Spleen (tissue), 11 donors: ENCODE measurements at regions not wholly inside any gene's neighbourhood (a gene's known extent, or its start where the extent isn't known, plus 50 kb on each side); places are given as distances from the start of the nearest gene placed in this dataset.

Source experiments
- DNase-seq: peaks from one replicate; pipeline ENCODE4 v3.0.0-alpha.2; 2020
- H3K27ac ChIP-seq, 8 donors: fragments of 200-600 bp; sonication (generic) in 7 of 8; 1 replicate in 4 of 8; 2 replicates in 4 of 8; pipeline versions ENCODE4 v1.5.0 to v1.8.0; 2016 to 2021; ENCODE audit warnings: inconsistent platforms in 4 of 8, mild to moderate bottlenecking in 4 of 8, moderate library complexity in 1 of 8
- H3K27me3 ChIP-seq, 7 donors: fragments of 200-600 bp; sonication (generic) in 6 of 7; replicated peaks in 1 of 7; 1 replicate in 4 of 7; 2 replicates in 3 of 7; pipeline versions ENCODE4 v1.5.0 to v1.8.0; 2016 to 2021; ENCODE audit warnings: inconsistent platforms in 3 of 7, mild to moderate bottlenecking in 1 of 7
- H3K36me3 ChIP-seq, 6 donors: fragments of 200-600 bp; sonication (generic) in 5 of 6; 1 replicate in 4 of 6; 2 replicates in 2 of 6; pipeline versions ENCODE4 v1.5.0 to v1.8.0; 2016 to 2021; ENCODE audit warnings: inconsistent platforms in 2 of 6
- H3K4me1 ChIP-seq, 6 donors: fragments of 200-600 bp; sonication (generic) in 5 of 6; 1 replicate in 3 of 6; 2 replicates in 3 of 6; pipeline versions ENCODE4 v1.5.0 to v1.8.0; 2016 to 2021; ENCODE audit warnings: inconsistent platforms in 3 of 6
- H3K4me3 ChIP-seq, 8 donors: fragments of 200-600 bp; sonication (generic) in 7 of 8; 1 replicate in 4 of 8; 2 replicates in 4 of 8; pipeline versions ENCODE4 v1.5.0 to v1.8.0; 2016 to 2021; ENCODE audit warnings: inconsistent platforms in 4 of 8, mild to moderate bottlenecking in 4 of 8, moderate library complexity in 2 of 8
- H3K9me3 ChIP-seq, 8 donors: fragments of 200-600 bp; sonication (generic) in 7 of 8; 1 replicate in 4 of 8; 2 replicates in 4 of 8; pipeline versions ENCODE4 v1.5.0 to v1.8.0; 2016 to 2021; ENCODE audit warnings: inconsistent platforms in 4 of 8
- CTCF ChIP-seq, 11 experiments: fragments of 200-600 bp in 7 of 11; fragments of 450-650 bp in 4 of 11; sonication (generic) in 4 of 11; IDR thresholded peaks in 8 of 11; conservative IDR thresholded peaks in 3 of 11; 1 replicate in 7 of 11; 2 replicates in 4 of 11; pipeline versions ENCODE4 v1.4.0 to v1.8.0; 2016 to 2021; ENCODE audit warnings: antibody characterized with exemption in 11 of 11, inconsistent platforms in 4 of 11, mild to moderate bottlenecking in 1 of 11
- POLR2A ChIP-seq, 3 donors: fragments of 450-650 bp; IDR thresholded peaks; one replicate each; pipeline ENCODE4 v1.5.1; 2017; ENCODE audit warnings: antibody characterized with exemption in 3 of 3, mild to moderate bottlenecking in 1 of 3
- POLR2AphosphoS5 ChIP-seq, 3 donors: sonication (generic); formaldehyde crosslinking; IDR thresholded peaks; one replicate each; pipeline ENCODE4 v1.5.1; 2017; ENCODE audit warnings: antibody characterized with exemption in 3 of 3
- WGBS, 5 donors: extraction: QIAGEN DNeasy Blood & Tissue Kit in 3 of 5; methylation state at CpG; one replicate each; pipeline versions ENCODE4 v1.1.5 to v1.1.7; 2013 to 2018; 5-methylcytosine and 5-hydroxymethylcytosine counted together
- intact Hi-C: fragments of 100-400 bp; cut with DNase I; formaldehyde crosslinking; loops from one replicate; pipeline ENCODE4 v1.15.0; 2023; ENCODE audit warnings: low total_unique reads
- donor health status: healthy with polysubstance abuse.
- donor health status: DM: no; HTN: no; CAD: no; lungs with moderate emphysema.
- donor health status: DM: no; HTN: no; CAD: no.
- donor health status: Bipolar disorder and iron deficiency.
- donor health status: healthy.
- donor health status: DM: no; HTN: no; CAD: no.
- donor health status: DM: yes; HTN: yes; CAD: no.

- Histone ChIP-seq H3K9me3 (no peaks in the 10 kb centered on the region), H3K36me3 (no peaks in the 10 kb centered on the region), H3K27ac (no peak overlapping the region), H3K4me1 (no peaks in the 10 kb centered on the region), H3K4me3 (no peak overlapping the region), H3K27me3 (no peaks in the 10 kb centered on the region)
- DNase-seq = no peak
- TF ChIP-seq POLR2AphosphoS5 (IDR thresholded peaks at IDR 0.05) (no peak), CTCF (IDR thresholded peaks at IDR 0.05 in 8 of 11, conservative IDR thresholded peaks at IDR 0.05 in 3 of 11) (no peak), POLR2A (IDR thresholded peaks at IDR 0.05) (no peak)
- intact Hi-C loops = no loop called here
- WGBS, 5 donors = 41 to 59% (median 47%) methylated on average over 3 of the region's 3 CpGs
Measured at GRCh38 chr3:83003917-83004316, 1242.5 kb upstream of the GBE1 start.

- H3K4me3 ChIP-seq = no peak overlapping the region
- DNase-seq = no peak
- no peaks in the 10 kb centered on the region for H3K36me3 ChIP-seq
- H3K4me1 ChIP-seq = no peaks in the 10 kb centered on the region
- H3K27ac ChIP-seq = no peak overlapping the region
- no peaks in the 10 kb centered on the region for H3K27me3 ChIP-seq
- TF ChIP-seq CTCF (IDR thresholded peaks at IDR 0.05 in 8 of 11, conservative IDR thresholded peaks at IDR 0.05 in 3 of 11) = no peak
- TF ChIP-seq POLR2AphosphoS5 (IDR thresholded peaks at IDR 0.05) = no peak
- no peak for TF ChIP-seq POLR2A (IDR thresholded peaks at IDR 0.05)
- WGBS, 5 donors = 40 to 51% (median 47%) methylated on average over 3 of the region's 3 CpGs
- peaks cover 0 to 2% (median 0%) of the 10 kb centered on the region in 8 donors for H3K9me3 ChIP-seq
- intact Hi-C loops = no loop called here
Measured at GRCh38 chr3:83002869-83003445, 1241.5 kb upstream of the GBE1 start.

- intact Hi-C loops = no loop called here
- H3K36me3 ChIP-seq = no peaks in the 10 kb centered on the region
- peaks cover 0 to 25% (median 12%) of the 10 kb centered on the region in 8 donors for H3K9me3 ChIP-seq
- TF ChIP-seq POLR2A (IDR thresholded peaks at IDR 0.05) = no peak
- no peak for TF ChIP-seq CTCF (IDR thresholded peaks at IDR 0.05 in 8 of 11, conservative IDR thresholded peaks at IDR 0.05 in 3 of 11)
- 71 to 80% (median 79%) methylated on average over 1 of the region's 1 CpG for WGBS, 5 donors
- no peaks in the 10 kb centered on the region for H3K27me3 ChIP-seq
- no peak overlapping the region for H3K4me3 ChIP-seq
- no peak overlapping the region for H3K27ac ChIP-seq
- no peak for DNase-seq
- H3K4me1 ChIP-seq = no peaks in the 10 kb centered on the region
Measured at GRCh38 chr3:82999777-83000176, 1238.3 kb upstream of the GBE1 start.

GRCh38 chr3:82978368-82978767, 1216.9 kb upstream of the GBE1 start:
- 39 to 51% (median 44%) methylated on average over 3 of the region's 3 CpGs for WGBS, 5 donors
- TF ChIP-seq POLR2AphosphoS5 (IDR thresholded peaks at IDR 0.05) (no peak), POLR2A (IDR thresholded peaks at IDR 0.05) (no peak), CTCF (IDR thresholded peaks at IDR 0.05 in 8 of 11, conservative IDR thresholded peaks at IDR 0.05 in 3 of 11) (no peak)
- no peak overlapping the region for H3K27ac ChIP-seq
- H3K4me3 ChIP-seq = no peak overlapping the region
- H3K9me3 ChIP-seq = peaks cover 0 to 27% (median 6%) of the 10 kb centered on the region in 8 donors
- intact Hi-C loops = no loop called here
- no peaks in the 10 kb centered on the region for H3K27me3 ChIP-seq
- DNase-seq = no peak
- no peaks in the 10 kb centered on the region for H3K36me3 ChIP-seq
- H3K4me1 ChIP-seq = no peaks in the 10 kb centered on the region
